Nephron (organoid): ENCODE measurements at regions not wholly inside any gene's neighbourhood (a gene's known extent, or its start where the extent isn't known, plus 50 kb on each side); places are given as distances from the start of the nearest gene placed in this dataset.

ENCODE experiments used
- H3K27ac Mint-ChIP-seq, 3 experiments: 2 replicates each; pipeline ENCODE4 v1.8.0; 2020; ENCODE audit warnings: mixed read lengths in 3 of 3, mild to moderate bottlenecking in 2 of 3, moderate library complexity in 1 of 3
- H3K27me3 Mint-ChIP-seq: 2 replicates; pipeline ENCODE4 v1.8.0; 2021; ENCODE audit warnings: low read depth, mild to moderate bottlenecking, moderate library complexity, mixed read lengths
- H3K36me3 Mint-ChIP-seq: 2 replicates; pipeline ENCODE4 v1.8.0; 2020; ENCODE audit warnings: low read depth, mixed read lengths
- H3K4me1 Mint-ChIP-seq: 2 replicates; pipeline ENCODE4 v1.8.0; 2020; ENCODE audit warnings: mixed read lengths
- H3K4me3 Mint-ChIP-seq, 3 experiments: 2 replicates each; pipeline ENCODE4 v1.8.0; 2020; ENCODE audit warnings: mild to moderate bottlenecking in 3 of 3, mixed read lengths in 3 of 3, moderate library complexity in 2 of 3
- H3K9me3 Mint-ChIP-seq: 2 replicates; pipeline ENCODE4 v1.8.0; 2020; ENCODE audit warnings: mixed read lengths
- CTCF ChIP-seq, 3 experiments: fragments of 200-600 bp; sonication (generic); IDR thresholded peaks; one replicate each; pipeline ENCODE4 v1.5.0; 2021; ENCODE audit warnings: antibody characterized with exemption in 3 of 3; ENCODE audit not compliant: unreplicated experiment in 3 of 3

- H3K27me3 Mint-ChIP-seq: no peaks in the 10 kb centered on the region
- no peak for TF ChIP-seq CTCF (IDR thresholded peaks at IDR 0.05; ENCODE audit: unreplicated experiment in 3 of 3)
- H3K4me1 Mint-ChIP-seq: peaks cover 4% of the 10 kb centered on the region
- no peaks in the 10 kb centered on the region for H3K36me3 Mint-ChIP-seq
- no peak overlapping the region for H3K4me3 Mint-ChIP-seq
- H3K27ac Mint-ChIP-seq: no peak overlapping the region
- no peaks in the 10 kb centered on the region for H3K9me3 Mint-ChIP-seq
Measured at GRCh38 chr3:83765956-83766355, 1192.8 kb upstream of the CADM2 start.

- Mint-ChIP-seq H3K27ac (no peak overlapping the region), H3K4me1 (peaks cover 4% of the 10 kb centered on the region), H3K36me3 (no peaks in the 10 kb centered on the region), H3K4me3 (no peak overlapping the region), H3K27me3 (no peaks in the 10 kb centered on the region), H3K9me3 (no peaks in the 10 kb centered on the region)
- TF ChIP-seq CTCF (IDR thresholded peaks at IDR 0.05; ENCODE audit: unreplicated experiment in 3 of 3): no peak
Measured at GRCh38 chr3:83769791-83770663, 1188.8 kb upstream of the CADM2 start.

- TF ChIP-seq CTCF (IDR thresholded peaks at IDR 0.05; ENCODE audit: unreplicated experiment in 3 of 3): no peak
- H3K4me3 Mint-ChIP-seq: no peak overlapping the region
- no peaks in the 10 kb centered on the region for H3K36me3 Mint-ChIP-seq
- no peak overlapping the region for H3K27ac Mint-ChIP-seq
- H3K9me3 Mint-ChIP-seq: no peaks in the 10 kb centered on the region
- H3K4me1 Mint-ChIP-seq: peaks cover 4% of the 10 kb centered on the region
- no peaks in the 10 kb centered on the region for H3K27me3 Mint-ChIP-seq
Measured at GRCh38 chr3:83770664-83771402, 1188.0 kb upstream of the CADM2 start.

- Mint-ChIP-seq H3K9me3 (no peaks in the 10 kb centered on the region), H3K4me1 (no peaks in the 10 kb centered on the region), H3K27ac (no peak overlapping the region), H3K36me3 (no peaks in the 10 kb centered on the region), H3K4me3 (no peak overlapping the region), H3K27me3 (no peaks in the 10 kb centered on the region)
- TF ChIP-seq CTCF (IDR thresholded peaks at IDR 0.05; ENCODE audit: unreplicated experiment in 3 of 3): no peak
Measured at GRCh38 chr3:83802801-83803200, 1156.0 kb upstream of the CADM2 start.

- H3K4me1 Mint-ChIP-seq: no peaks in the 10 kb centered on the region
- no peaks in the 10 kb centered on the region for H3K27me3 Mint-ChIP-seq
- no peaks in the 10 kb centered on the region for H3K36me3 Mint-ChIP-seq
- H3K9me3 Mint-ChIP-seq: peaks cover 8% of the 10 kb centered on the region
- H3K27ac Mint-ChIP-seq: no peak overlapping the region
- TF ChIP-seq CTCF (IDR thresholded peaks at IDR 0.05; ENCODE audit: unreplicated experiment in 3 of 3): no peak
- H3K4me3 Mint-ChIP-seq: no peak overlapping the region
Measured at GRCh38 chr3:83807511-83807910, 1151.3 kb upstream of the CADM2 start.
